Fibroblast of upper back skin (primary cell): ENCODE measurements at regions not wholly inside any gene's neighbourhood (a gene's known extent, or its start where the extent isn't known, plus 50 kb on each side); places are given as distances from the start of the nearest gene placed in this dataset.

Experiments used
- DNase-seq: peaks from one replicate; pipeline ENCODE4 v3.0.0-alpha.2; 2013

GRCh38 chr22:27378311-27378800, 423.2 kb downstream of the MN1 start:
- peak; percentile 89 for DNase-seq

- DNase-seq = no peak
These were observed 422.6 kb downstream of the MN1 start for GRCh38 chr22:27378995-27379394.

GRCh38 chr22:27380855-27381254, 420.7 kb downstream of the MN1 start:
- no peak for DNase-seq

GRCh38 chr22:27381552-27381951, 420.0 kb downstream of the MN1 start:
- DNase-seq = peak; percentile 27

GRCh38 chr22:27381960-27382742, 419.4 kb downstream of the MN1 start:
- no peak for DNase-seq

GRCh38 chr22:27382947-27383346, 418.6 kb downstream of the MN1 start:
- DNase-seq = no peak

GRCh38 chr22:27383896-27384295, 417.7 kb downstream of the MN1 start:
- no peak for DNase-seq

GRCh38 chr22:27385261-27385998, 416.1 kb downstream of the MN1 start:
- DNase-seq = no peak

GRCh38 chr22:27386186-27386585, 415.4 kb downstream of the MN1 start:
- DNase-seq = no peak

GRCh38 chr22:27387561-27387960, 414.0 kb downstream of the MN1 start:
- no peak for DNase-seq

GRCh38 chr22:27388090-27388600, 413.4 kb downstream of the MN1 start:
- no peak for DNase-seq

- no peak for DNase-seq
These were observed 411.9 kb downstream of the MN1 start for GRCh38 chr22:27389727-27390075.

GRCh38 chr22:27391092-27391770, 410.3 kb downstream of the MN1 start:
- peak; percentile 69 for DNase-seq

GRCh38 chr22:27393371-27393770, 408.2 kb downstream of the MN1 start:
- DNase-seq = peak; percentile 44

GRCh38 chr22:27394806-27395404, 406.7 kb downstream of the MN1 start:
- DNase-seq = no peak

GRCh38 chr22:27397036-27397953, 404.3 kb downstream of the MN1 start:
- DNase-seq = no peak

GRCh38 chr22:27397954-27398342, 403.6 kb downstream of the MN1 start:
- peak; percentile 51 for DNase-seq

GRCh38 chr22:27399161-27399560, 402.4 kb downstream of the MN1 start:
- DNase-seq = no peak

- DNase-seq = no peak
These were observed 400.7 kb downstream of the MN1 start for GRCh38 chr22:27400811-27401210.

- DNase-seq = peak; percentile 85
These were observed 400.2 kb downstream of the MN1 start for GRCh38 chr22:27401321-27401720.

GRCh38 chr22:27404441-27404840, 397.1 kb downstream of the MN1 start:
- no peak for DNase-seq
